ENCODE measurements at regions not wholly inside any gene's neighbourhood (a gene's known extent, or its start where the extent isn't known, plus 50 kb on each side); places are given as distances from the start of the nearest gene placed in this dataset.

GRCh38 chr2:128640166-128640844 lies 321.6 kb upstream of the HS6ST1 start:
- no peak for DNase-seq

- no peak for DNase-seq
These were observed 322.2 kb upstream of the HS6ST1 start for GRCh38 chr2:128640845-128641360.

GRCh38 chr2:128641421-128642080 lies 322.9 kb upstream of the HS6ST1 start:
- no peak for DNase-seq

GRCh38 chr2:128642316-128642715 lies 323.6 kb upstream of the HS6ST1 start:
- no peak for DNase-seq

GRCh38 chr2:128642821-128643220 lies 324.2 kb upstream of the HS6ST1 start:
- DNase-seq, result no peak

GRCh38 chr2:128643221-128644065 lies 324.8 kb upstream of the HS6ST1 start:
- DNase-seq, result no peak

GRCh38 chr2:128644156-128644555 lies 325.5 kb upstream of the HS6ST1 start:
- no peak for DNase-seq

- no peak for DNase-seq
These were observed 326.1 kb upstream of the HS6ST1 start for GRCh38 chr2:128644718-128645256.

GRCh38 chr2:128645631-128646030 lies 327.0 kb upstream of the HS6ST1 start:
- no peak for DNase-seq

GRCh38 chr2:128646091-128646490 lies 327.4 kb upstream of the HS6ST1 start:
- DNase-seq, result no peak

GRCh38 chr2:128646691-128647090 lies 328.0 kb upstream of the HS6ST1 start:
- no peak for DNase-seq

- DNase-seq, result no peak
These were observed 332.3 kb upstream of the HS6ST1 start for GRCh38 chr2:128651000-128651399.

GRCh38 chr2:128654408-128654807 lies 335.7 kb upstream of the HS6ST1 start:
- no peak for DNase-seq

- no peak for DNase-seq
These were observed 342.2 kb upstream of the HS6ST1 start for GRCh38 chr2:128660836-128661235.

- DNase-seq, result no peak
These were observed 342.6 kb upstream of the HS6ST1 start for GRCh38 chr2:128661311-128661710.

- DNase-seq, result no peak
These were observed 343.4 kb upstream of the HS6ST1 start for GRCh38 chr2:128662051-128662471.

- no peak for DNase-seq
These were observed 344.8 kb upstream of the HS6ST1 start for GRCh38 chr2:128663371-128664050.

GRCh38 chr2:128664499-128664971 lies 345.9 kb upstream of the HS6ST1 start:
- no peak for DNase-seq

GRCh38 chr2:128665113-128665512 lies 346.4 kb upstream of the HS6ST1 start:
- no peak for DNase-seq

- no peak for DNase-seq
These were observed 347.9 kb upstream of the HS6ST1 start for GRCh38 chr2:128666596-128666995.

- no peak for DNase-seq
These were observed 348.7 kb upstream of the HS6ST1 start for GRCh38 chr2:128667391-128667790.

- no peak for DNase-seq
These were observed 350.3 kb upstream of the HS6ST1 start for GRCh38 chr2:128668946-128669345.

- DNase-seq, result no peak
These were observed 351.4 kb upstream of the HS6ST1 start for GRCh38 chr2:128670066-128670465.
